Spinal cord (tissue), 9 donors: ENCODE measurements at regions not wholly inside any gene's neighbourhood (a gene's known extent, or its start where the extent isn't known, plus 50 kb on each side); places are given as distances from the start of the nearest gene placed in this dataset.

Experiments
- DNase-seq, 6 donors: peaks; one replicate each; pipeline versions ENCODE4 v3.0.0 to v3.0.0-alpha.2; 2013 to 2015; ENCODE audit warnings: low spot score in 6 of 6, low read depth in 4 of 6
- H3K27ac ChIP-seq: one replicate; pipeline ENCODE4 v1.5.1; 2013; ENCODE audit warnings: low read depth, low read length, control low read depth
- H3K27me3 ChIP-seq: one replicate; pipeline ENCODE4 v1.6.1; 2013; ENCODE audit warnings: low read length; ENCODE audit not compliant: control insufficient read depth, insufficient read depth
- H3K36me3 ChIP-seq: one replicate; pipeline ENCODE4 v1.6.1; 2013; ENCODE audit warnings: low read length; ENCODE audit not compliant: control insufficient read depth, insufficient read depth
- H3K4me1 ChIP-seq: one replicate; pipeline ENCODE4 v1.6.1; 2013; ENCODE audit warnings: low read length; ENCODE audit not compliant: control insufficient read depth, insufficient read depth
- H3K4me3 ChIP-seq: one replicate; pipeline ENCODE4 v1.5.1; 2013; ENCODE audit warnings: low read depth, low read length, control low read depth
- H3K9me3 ChIP-seq: one replicate; pipeline ENCODE4 v1.6.1; 2013; ENCODE audit warnings: low read length; ENCODE audit not compliant: control insufficient read depth, insufficient read depth
- WGBS: methylation state at CpG from one replicate; pipeline ENCODE4 v1.1.5; 2013; ENCODE audit warnings: missing lambda C conversion rate; ENCODE audit not compliant: insufficient coverage; 5-methylcytosine and 5-hydroxymethylcytosine counted together
- donor health status: healthy.

GRCh38 chr2:67218056-67218455 is 179.1 kb upstream of the ETAA1 start:
- no peaks in the 10 kb centered on the region for H3K36me3 ChIP-seq
- no peak overlapping the region for H3K4me3 ChIP-seq
- no peaks in the 10 kb centered on the region for H3K9me3 ChIP-seq
- H3K27me3 ChIP-seq = no peaks in the 10 kb centered on the region
- no peaks in the 10 kb centered on the region for H3K4me1 ChIP-seq
- no peak for DNase-seq
- 40% methylated on average over 1 of the region's 2 CpGs for WGBS
- no peak overlapping the region for H3K27ac ChIP-seq

GRCh38 chr2:67219651-67220050 is 177.5 kb upstream of the ETAA1 start:
- no peak overlapping the region for H3K4me3 ChIP-seq
- no peak overlapping the region for H3K27ac ChIP-seq
- no peaks in the 10 kb centered on the region for H3K4me1 ChIP-seq
- 87% methylated on average over 3 of the region's 5 CpGs for whole genome bisulfite sequencing
- H3K9me3 ChIP-seq = no peaks in the 10 kb centered on the region
- H3K27me3 ChIP-seq = no peaks in the 10 kb centered on the region
- no peaks in the 10 kb centered on the region for H3K36me3 ChIP-seq
- no peak for DNase-seq

GRCh38 chr2:67221266-67221665 is 175.9 kb upstream of the ETAA1 start:
- DNase-seq = no peak
- Histone ChIP-seq H3K27ac (no peak overlapping the region), H3K27me3 (no peaks in the 10 kb centered on the region), H3K36me3 (no peaks in the 10 kb centered on the region), H3K4me1 (no peaks in the 10 kb centered on the region), H3K4me3 (no peak overlapping the region), H3K9me3 (no peaks in the 10 kb centered on the region)
- WGBS = no CpG with 5 or more reads among the region's 4 CpGs

GRCh38 chr2:67225287-67225973 is 171.7 kb upstream of the ETAA1 start:
- no peaks in the 10 kb centered on the region for H3K4me1 ChIP-seq
- H3K36me3 ChIP-seq = no peaks in the 10 kb centered on the region
- no peak overlapping the region for H3K4me3 ChIP-seq
- 100% methylated on average over 1 of the region's 4 CpGs for WGBS
- H3K27me3 ChIP-seq = no peaks in the 10 kb centered on the region
- no peaks in the 10 kb centered on the region for H3K9me3 ChIP-seq
- DNase-seq = no peak
- no peak overlapping the region for H3K27ac ChIP-seq

- Histone ChIP-seq H3K4me3 (no peak overlapping the region), H3K36me3 (no peaks in the 10 kb centered on the region), H3K9me3 (no peaks in the 10 kb centered on the region), H3K27ac (no peak overlapping the region), H3K27me3 (no peaks in the 10 kb centered on the region), H3K4me1 (no peaks in the 10 kb centered on the region)
- DNase-seq = no peak
Measured at GRCh38 chr2:67229706-67230105, 167.4 kb upstream of the ETAA1 start.

- DNase-seq = no peak
- 63% methylated on average over 1 of the region's 1 CpG for WGBS
- no peaks in the 10 kb centered on the region for H3K27me3 ChIP-seq
- no peak overlapping the region for H3K4me3 ChIP-seq
- H3K9me3 ChIP-seq = no peaks in the 10 kb centered on the region
- H3K36me3 ChIP-seq = no peaks in the 10 kb centered on the region
- no peak overlapping the region for H3K27ac ChIP-seq
- no peaks in the 10 kb centered on the region for H3K4me1 ChIP-seq
Measured at GRCh38 chr2:67232936-67233335, 164.2 kb upstream of the ETAA1 start.

- Histone ChIP-seq H3K4me3 (no peak overlapping the region), H3K9me3 (no peaks in the 10 kb centered on the region), H3K27ac (no peak overlapping the region), H3K27me3 (no peaks in the 10 kb centered on the region), H3K36me3 (no peaks in the 10 kb centered on the region), H3K4me1 (no peaks in the 10 kb centered on the region)
- peak in 2 of 6 donors; percentile 17 to 62 for DNase-seq
- 100% methylated on average over 1 of the region's 3 CpGs for WGBS
Measured at GRCh38 chr2:67234440-67234839, 162.7 kb upstream of the ETAA1 start.

GRCh38 chr2:67237288-67237687 is 159.8 kb upstream of the ETAA1 start:
- Histone ChIP-seq H3K27ac (no peak overlapping the region), H3K4me3 (no peak overlapping the region), H3K36me3 (no peaks in the 10 kb centered on the region), H3K9me3 (no peaks in the 10 kb centered on the region), H3K27me3 (no peaks in the 10 kb centered on the region), H3K4me1 (no peaks in the 10 kb centered on the region)
- 67% methylated on average over 1 of the region's 2 CpGs for WGBS
- no peak for DNase-seq

- Histone ChIP-seq H3K27ac (no peak overlapping the region), H3K9me3 (no peaks in the 10 kb centered on the region), H3K4me3 (no peak overlapping the region), H3K27me3 (no peaks in the 10 kb centered on the region), H3K4me1 (no peaks in the 10 kb centered on the region), H3K36me3 (no peaks in the 10 kb centered on the region)
- WGBS = no CpG with 5 or more reads among the region's 2 CpGs
- no peak for DNase-seq
Measured at GRCh38 chr2:67240507-67240906, 156.6 kb upstream of the ETAA1 start.

GRCh38 chr2:67241453-67241852 is 155.7 kb upstream of the ETAA1 start:
- no peak for DNase-seq
- no peak overlapping the region for H3K27ac ChIP-seq
- 100% methylated on average over 1 of the region's 1 CpG for WGBS
- H3K36me3 ChIP-seq = no peaks in the 10 kb centered on the region
- no peaks in the 10 kb centered on the region for H3K4me1 ChIP-seq
- no peak overlapping the region for H3K4me3 ChIP-seq
- H3K9me3 ChIP-seq = no peaks in the 10 kb centered on the region
- no peaks in the 10 kb centered on the region for H3K27me3 ChIP-seq
